ENCODE measurements at regions not wholly inside any gene's neighbourhood (a gene's known extent, or its start where the extent isn't known, plus 50 kb on each side); places are given as distances from the start of the nearest gene placed in this dataset.
A peak's percentile ranks its signal among the peaks of the same experiment; 100 is the strongest.

GRCh38 chr3:99023590-99024192 lies 122.2 kb upstream of the DCBLD2 start:
- intact Hi-C loops (cut with micrococcal nuclease) = no loop called here
- peak in 1 of 2 donors; percentile 6 for DNase-seq
- no peak for TF ChIP-seq CTCF (IDR thresholded peaks at IDR 0.05)
- peaks cover 7% of the 10 kb centered on the region for H3K36me3 Mint-ChIP-seq
- H3K4me1 ChIP-seq (ENCODE audit: control insufficient read depth, insufficient read depth, low read length) = no peaks in the 10 kb centered on the region
- H3K9me3 Mint-ChIP-seq = peaks cover 3 to 6% of the 10 kb centered on the region in 2 donors
- no peak overlapping the region for H3K4me3 Mint-ChIP-seq
- no peak for ATAC-seq
- no peaks in the 10 kb centered on the region for H3K36me3 ChIP-seq (ENCODE audit: control insufficient read depth, insufficient read depth, low read length)
- no peak overlapping the region for H3K27ac ChIP-seq (ENCODE audit: low read length)
- H3K4me1 Mint-ChIP-seq = no peaks in the 10 kb centered on the region
- H3K27ac Mint-ChIP-seq = no peak overlapping the region
- no peaks in the 10 kb centered on the region for H3K27me3 Mint-ChIP-seq (ENCODE audit: low read depth in 2 of 2)
- 90% methylated on average over 1 of the region's 2 CpGs for WGBS (ENCODE audit: insufficient coverage)
- H3K4me3 ChIP-seq (ENCODE audit: low read length) = no peak overlapping the region
- peaks cover 4% of the 10 kb centered on the region for H3K9me3 ChIP-seq (ENCODE audit: control insufficient read depth, insufficient read depth, low read length)
- H3K27me3 ChIP-seq (ENCODE audit: control insufficient read depth, insufficient read depth, low read length) = no peaks in the 10 kb centered on the region

- Histone ChIP-seq H3K27me3 (ENCODE audit: control insufficient read depth, insufficient read depth, low read length) (no peaks in the 10 kb centered on the region), H3K4me3 (ENCODE audit: low read length) (no peak overlapping the region), H3K27ac (ENCODE audit: low read length) (no peak overlapping the region), H3K9me3 (ENCODE audit: control insufficient read depth, insufficient read depth, low read length) (no peaks in the 10 kb centered on the region), H3K36me3 (ENCODE audit: control insufficient read depth, insufficient read depth, low read length) (no peaks in the 10 kb centered on the region), H3K4me1 (ENCODE audit: control insufficient read depth, insufficient read depth, low read length) (no peaks in the 10 kb centered on the region)
- Mint-ChIP-seq H3K27ac (no peak overlapping the region), H3K4me3 (no peak overlapping the region), H3K27me3 (ENCODE audit: low read depth in 2 of 2) (no peaks in the 10 kb centered on the region), H3K36me3 (no peaks in the 10 kb centered on the region), H3K9me3 (peaks cover 0 to 2% of the 10 kb centered on the region in 2 donors), H3K4me1 (no peaks in the 10 kb centered on the region)
- DNase-seq (no peak), ATAC-seq (no peak)
- no peak for TF ChIP-seq CTCF (IDR thresholded peaks at IDR 0.05)
- intact Hi-C loops (cut with micrococcal nuclease) = no loop called here
- WGBS (ENCODE audit: insufficient coverage) = 88% methylated on average over 1 of the region's 1 CpG
These were observed 120.0 kb upstream of the DCBLD2 start for GRCh38 chr3:99021466-99021865.

- H3K27ac Mint-ChIP-seq = no peak overlapping the region
- H3K27ac ChIP-seq (ENCODE audit: low read length) = no peak overlapping the region
- no peaks in the 10 kb centered on the region for H3K36me3 ChIP-seq (ENCODE audit: control insufficient read depth, insufficient read depth, low read length)
- no peak for TF ChIP-seq CTCF (IDR thresholded peaks at IDR 0.05)
- no peak overlapping the region for H3K4me3 ChIP-seq (ENCODE audit: low read length)
- no peaks in the 10 kb centered on the region for H3K27me3 Mint-ChIP-seq (ENCODE audit: low read depth in 2 of 2)
- H3K9me3 ChIP-seq (ENCODE audit: control insufficient read depth, insufficient read depth, low read length) = no peaks in the 10 kb centered on the region
- DNase-seq (no peak), ATAC-seq (no peak)
- intact Hi-C loops (cut with micrococcal nuclease) = no loop called here
- H3K4me1 ChIP-seq (ENCODE audit: control insufficient read depth, insufficient read depth, low read length) = no peaks in the 10 kb centered on the region
- H3K36me3 Mint-ChIP-seq = no peaks in the 10 kb centered on the region
- H3K4me3 Mint-ChIP-seq = no peak overlapping the region
- WGBS (ENCODE audit: insufficient coverage) = 74% methylated on average over 1 of the region's 1 CpG
- no peaks in the 10 kb centered on the region for H3K27me3 ChIP-seq (ENCODE audit: control insufficient read depth, insufficient read depth, low read length)
- no peaks in the 10 kb centered on the region for H3K4me1 Mint-ChIP-seq
- H3K9me3 Mint-ChIP-seq = no peaks in the 10 kb centered on the region
These were observed 115.0 kb upstream of the DCBLD2 start for GRCh38 chr3:99016452-99016851.

GRCh38 chr3:99013777-99014315 lies 112.4 kb upstream of the DCBLD2 start:
- ATAC-seq (peak in 1 of 3 donors; percentile 44), DNase-seq (no peak)
- Mint-ChIP-seq H3K4me1 (no peaks in the 10 kb centered on the region), H3K9me3 (peaks cover 0 to 2% of the 10 kb centered on the region in 2 donors), H3K27me3 (ENCODE audit: low read depth in 2 of 2) (no peaks in the 10 kb centered on the region), H3K36me3 (no peaks in the 10 kb centered on the region), H3K4me3 (no peak overlapping the region), H3K27ac (no peak overlapping the region)
- Histone ChIP-seq H3K9me3 (ENCODE audit: control insufficient read depth, insufficient read depth, low read length) (no peaks in the 10 kb centered on the region), H3K27me3 (ENCODE audit: control insufficient read depth, insufficient read depth, low read length) (no peaks in the 10 kb centered on the region), H3K4me3 (ENCODE audit: low read length) (no peak overlapping the region), H3K4me1 (ENCODE audit: control insufficient read depth, insufficient read depth, low read length) (no peaks in the 10 kb centered on the region), H3K27ac (ENCODE audit: low read length) (no peak overlapping the region), H3K36me3 (ENCODE audit: control insufficient read depth, insufficient read depth, low read length) (no peaks in the 10 kb centered on the region)
- 52% methylated on average over 3 of the region's 3 CpGs for WGBS (ENCODE audit: insufficient coverage)
- TF ChIP-seq CTCF (IDR thresholded peaks at IDR 0.05) = no peak
- intact Hi-C loops (cut with micrococcal nuclease) = no loop called here

Data from natural killer cell (primary cell).